Small intestine (tissue), 7 donors: ENCODE measurements at regions not wholly inside any gene's neighbourhood (a gene's known extent, or its start where the extent isn't known, plus 50 kb on each side); places are given as distances from the start of the nearest gene placed in this dataset.

Experiments used
- DNase-seq, 2 donors: peaks; one replicate each; pipeline versions ENCODE4 v3.0.0 to v3.0.0-alpha.2; 2013
- FAIRE-seq: peaks from 2 replicates; lab custom pipeline; 2012; peaks lifted over from hg19 to GRCh38; lab: Jason Lieb, UNC
- H3K27ac ChIP-seq, 3 donors: one replicate each; pipeline ENCODE4 v1.5.1; 2013; ENCODE audit warnings: low read length in 2 of 3, mild to moderate bottlenecking in 2 of 3, control low read depth in 1 of 3, inconsistent platforms in 1 of 3, low read depth in 1 of 3, moderate library complexity in 1 of 3
- H3K27me3 ChIP-seq, 3 donors: one replicate each; pipeline ENCODE4 v1.6.1; 2013; ENCODE audit warnings: low read length in 3 of 3, inconsistent platforms in 1 of 3; ENCODE audit not compliant: control insufficient read depth in 3 of 3, insufficient read depth in 3 of 3
- H3K36me3 ChIP-seq, 3 donors: one replicate each; pipeline ENCODE4 v1.6.1; 2013; ENCODE audit warnings: low read length in 3 of 3, inconsistent platforms in 1 of 3, low read depth in 1 of 3, mild to moderate bottlenecking in 1 of 3, moderate library complexity in 1 of 3; ENCODE audit not compliant: control insufficient read depth in 3 of 3, insufficient read depth in 2 of 3
- H3K4me1 ChIP-seq, 3 donors: one replicate each; pipeline ENCODE4 v1.6.1; 2013; ENCODE audit warnings: low read length in 2 of 3, inconsistent platforms in 1 of 3, low read depth in 1 of 3, mild to moderate bottlenecking in 1 of 3, moderate library complexity in 1 of 3; ENCODE audit not compliant: control insufficient read depth in 3 of 3, insufficient read depth in 2 of 3
- H3K4me3 ChIP-seq, 3 donors: one replicate each; pipeline ENCODE4 v1.5.1; 2013; ENCODE audit warnings: low read length in 3 of 3, control low read depth in 1 of 3, inconsistent platforms in 1 of 3, low read depth in 1 of 3, mild to moderate bottlenecking in 1 of 3, moderate library complexity in 1 of 3
- H3K9me3 ChIP-seq, 2 donors: one replicate each; pipeline ENCODE4 v1.6.1; 2013; ENCODE audit warnings: low read depth in 1 of 2, low read length in 1 of 2; ENCODE audit not compliant: control insufficient read depth in 2 of 2, insufficient read depth in 1 of 2
- WGBS, 3 donors: extraction: QIAGEN DNeasy Blood & Tissue Kit; methylation state at CpG; one replicate each; pipeline ENCODE4 v1.1.7; 2013; 5-methylcytosine and 5-hydroxymethylcytosine counted together
- donor health status: healthy with polysubstance abuse.
- donor health status: control.
- donor health status: control.
- donor health status: Bipolar disorder and iron deficiency.
- donor health status: healthy.

- no peaks in the 10 kb centered on the region for H3K9me3 ChIP-seq
- 22 to 49% (median 24%) methylated on average over 3 of the region's 3 CpGs for WGBS, 3 donors
- H3K27me3 ChIP-seq: no peaks in the 10 kb centered on the region
- H3K4me3 ChIP-seq: no peak overlapping the region
- FAIRE-seq (no peak), DNase-seq (peak; percentile 15 to 38)
- H3K4me1 ChIP-seq: peaks cover 0 to 4% (median 0%) of the 10 kb centered on the region in 3 donors
- H3K27ac ChIP-seq: no peak overlapping the region
- no peaks in the 10 kb centered on the region for H3K36me3 ChIP-seq
Measured at GRCh38 chr13:80101040-80101439, 239.9 kb downstream of the SPRY2 start.

- 77 to 85% (median 82%) methylated on average over 2 of the region's 2 CpGs for WGBS, 3 donors
- no peak for FAIRE-seq
Measured at GRCh38 chr13:80100636-80101035, 240.3 kb downstream of the SPRY2 start.

GRCh38 chr13:80097561-80097960, 243.4 kb downstream of the SPRY2 start:
- Histone ChIP-seq H3K9me3 (peaks cover 0 to 6% of the 10 kb centered on the region in 2 donors), H3K4me1 (peaks cover 0 to 4% (median 0%) of the 10 kb centered on the region in 3 donors), H3K27ac (no peak overlapping the region), H3K4me3 (no peak overlapping the region), H3K36me3 (no peaks in the 10 kb centered on the region), H3K27me3 (no peaks in the 10 kb centered on the region)
- DNase-seq (no peak), FAIRE-seq (no peak)
- WGBS, 3 donors: 89 to 97% (median 96%) methylated on average over 2 of the region's 2 CpGs

More at GRCh38 chr13:80100636-80101035, 240.3 kb downstream of the SPRY2 start:
- H3K4me3 ChIP-seq: no peak overlapping the region
- no peaks in the 10 kb centered on the region for H3K9me3 ChIP-seq
- peaks cover 0 to 4% (median 0%) of the 10 kb centered on the region in 3 donors for H3K4me1 ChIP-seq
- no peaks in the 10 kb centered on the region for H3K27me3 ChIP-seq
- no peak for DNase-seq
- no peaks in the 10 kb centered on the region for H3K36me3 ChIP-seq
- no peak overlapping the region for H3K27ac ChIP-seq

- Histone ChIP-seq H3K36me3 (no peaks in the 10 kb centered on the region), H3K27ac (no peak overlapping the region), H3K27me3 (no peaks in the 10 kb centered on the region), H3K4me3 (no peak overlapping the region), H3K9me3 (peaks cover 0 to 6% of the 10 kb centered on the region in 2 donors), H3K4me1 (peaks cover 0 to 4% (median 0%) of the 10 kb centered on the region in 3 donors)
- FAIRE-seq (no peak), DNase-seq (no peak)
- WGBS, 3 donors: 55 to 72% (median 65%) methylated on average over 2 of the region's 2 CpGs
Measured at GRCh38 chr13:80096383-80096782, 244.5 kb downstream of the SPRY2 start.

- Histone ChIP-seq H3K9me3 (peaks cover 0 to 6% of the 10 kb centered on the region in 2 donors), H3K4me1 (no peaks in the 10 kb centered on the region), H3K27me3 (no peaks in the 10 kb centered on the region), H3K27ac (no peak overlapping the region), H3K36me3 (no peaks in the 10 kb centered on the region), H3K4me3 (no peak overlapping the region)
- WGBS, 3 donors: 11 to 46% (median 44%) methylated on average over 1 of the region's 1 CpG
- DNase-seq (no peak), FAIRE-seq (no peak)
Measured at GRCh38 chr13:80094526-80094925, 246.4 kb downstream of the SPRY2 start.

- Histone ChIP-seq H3K4me1 (no peaks in the 10 kb centered on the region), H3K36me3 (no peaks in the 10 kb centered on the region), H3K9me3 (peaks cover 0 to 6% of the 10 kb centered on the region in 2 donors), H3K27ac (no peak overlapping the region), H3K27me3 (no peaks in the 10 kb centered on the region), H3K4me3 (no peak overlapping the region)
- no peak for FAIRE-seq
- DNase-seq: no peak
- 87 to 90% (median 89%) methylated on average over 10 of the region's 10 CpGs for WGBS, 3 donors
Measured at GRCh38 chr13:80093888-80094287, 247.0 kb downstream of the SPRY2 start.

- Histone ChIP-seq H3K36me3 (no peaks in the 10 kb centered on the region), H3K27ac (peak overlapping the region in 1 of 3 donors; percentile 30), H3K27me3 (no peaks in the 10 kb centered on the region), H3K4me3 (no peak overlapping the region), H3K9me3 (no peaks in the 10 kb centered on the region), H3K4me1 (peaks cover 0 to 3% (median 3%) of the 10 kb centered on the region in 3 donors)
- FAIRE-seq (no peak), DNase-seq (peak; percentile 69 to 75)
- WGBS, 3 donors: 41 to 76% (median 65%) methylated on average over 3 of the region's 3 CpGs
Measured at GRCh38 chr13:80086304-80086721, 254.6 kb downstream of the SPRY2 start.

- FAIRE-seq (peak; percentile 33), DNase-seq (peak; percentile 26 to 31)
- WGBS, 3 donors: 45 to 63% (median 54%) methylated on average over 4 of the region's 4 CpGs
- Histone ChIP-seq H3K4me1 (peaks cover 0 to 3% (median 3%) of the 10 kb centered on the region in 3 donors), H3K4me3 (no peak overlapping the region), H3K36me3 (no peaks in the 10 kb centered on the region), H3K9me3 (no peaks in the 10 kb centered on the region), H3K27me3 (no peaks in the 10 kb centered on the region), H3K27ac (peak overlapping the region in 1 of 3 donors; percentile 75)
Measured at GRCh38 chr13:80083853-80084676, 256.9 kb downstream of the SPRY2 start.
